ENCODE measurements at regions not wholly inside any gene's neighbourhood (a gene's known extent, or its start where the extent isn't known, plus 50 kb on each side); places are given as distances from the start of the nearest gene placed in this dataset.

DNA sequence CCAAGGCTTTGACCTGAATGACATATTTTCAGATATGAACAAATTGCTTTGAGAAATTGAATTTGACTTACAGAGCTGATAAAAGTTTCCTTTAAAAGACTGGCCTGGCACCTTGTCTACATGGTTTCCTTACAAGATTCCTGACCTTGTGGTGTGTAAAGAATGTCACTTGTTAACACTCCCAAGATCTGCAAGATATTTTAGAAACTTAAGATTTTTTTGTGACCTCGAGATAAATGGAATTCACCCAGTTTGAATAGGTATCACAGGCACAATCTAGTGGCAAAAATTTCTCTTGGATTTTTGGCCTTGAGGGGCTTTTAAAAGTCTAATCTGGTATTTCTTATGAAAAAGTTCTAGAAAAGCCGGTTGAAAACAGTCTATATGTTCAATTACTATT lies 1568.9 kb upstream of the IGFBP7 start:
- Histone ChIP-seq H3K9me3 (replicated peaks; ENCODE audit: control insufficient read depth, insufficient read depth, low read length) (peaks cover 5% of the 10 kb centered on the region), H3K27me3 (ENCODE audit: control insufficient read depth in 2 of 2, insufficient read depth in 2 of 2, low read length in 2 of 2) (no peaks in the 10 kb centered on the region), H3K4me2 (ENCODE audit: insufficient read depth, low read length) (no peak overlapping the region), H3K4me1 (ENCODE audit: control insufficient read depth, extremely low read depth, insufficient read depth, low read length) (no peaks in the 10 kb centered on the region), H3K79me2 (ENCODE audit: control insufficient read depth, insufficient read depth, low read length) (no peaks in the 10 kb centered on the region), H3K4me3 (replicated peaks in 1 of 3; ENCODE audit: insufficient read depth in 1 of 3, low read depth in 1 of 3, low read length in 3 of 3) (no peak overlapping the region), H3K9me1 (replicated peaks; ENCODE audit: control insufficient read depth, extremely low read depth, insufficient read depth, low read length) (no peaks in the 10 kb centered on the region), H2AFZ (ENCODE audit: low read depth, low read length) (no peak overlapping the region), H3K36me3 (ENCODE audit: control insufficient read depth in 2 of 2, extremely low read depth in 1 of 2, insufficient read depth in 2 of 2, low read length in 2 of 2) (no peaks in the 10 kb centered on the region), H4K20me1 (replicated peaks; ENCODE audit: control insufficient read depth, extremely low read depth, insufficient read depth, low read length) (no peaks in the 10 kb centered on the region), H3K9ac (replicated peaks; ENCODE audit: extremely low read depth, insufficient read depth, low read length) (no peak overlapping the region), H3K27ac (ENCODE audit: insufficient read depth, low read depth, low read length) (no peak overlapping the region)
- dilution Hi-C loops (cut with MboI; ENCODE audit: extremely low pct_ligation_motif_present, low sequenced_read_pairs): no loop called here
- BruUV-seq (replicated peaks): no TSS peak
- CTCF ChIA-PET: no interaction called here
- POLR2A ChIA-PET: no interaction called here
- intact Hi-C loops (cut with micrococcal nuclease): no loop called here
- no peak for TF ChIP-seq GATA2 (IDR thresholded peaks at IDR 0.05; ENCODE audit: insufficient read depth, insufficient read length, low read depth, low read length)
- TF ChIP-seq MAX (IDR thresholded peaks at IDR 0.05; ENCODE audit: insufficient read depth, insufficient read length): no peak
- no peak for TF ChIP-seq EZH2 (IDR thresholded peaks at IDR 0.05; ENCODE audit: borderline replicate concordance, low read depth, low read length, severe bottlenecking)
- TF ChIP-seq MYC (IDR thresholded peaks at IDR 0.05; ENCODE audit: low read depth, low read length): no peak
- no peak for TF ChIP-seq JUN (IDR thresholded peaks at IDR 0.05; ENCODE audit: borderline replicate concordance, insufficient read depth, insufficient read length, low read depth)
- no peak for TF ChIP-seq FOS (IDR thresholded peaks at IDR 0.05; ENCODE audit: borderline replicate concordance, insufficient read depth, low read length)
- no peak for TF ChIP-seq CTCF (IDR thresholded peaks at IDR 0.05; ENCODE audit: extremely low read depth in 1 of 2, insufficient read depth in 1 of 2, low read depth in 1 of 2, low read length in 2 of 2)
- TF ChIP-seq POLR2AphosphoS5 (IDR thresholded peaks at IDR 0.05; ENCODE audit: insufficient read depth, low read depth, low read length): no peak
- no peak for FAIRE-seq
- no peak for DNase-seq (ENCODE audit: low read depth, low spot score)

Data from endothelial cell of umbilical vein (primary cell).